ENCODE measurements at regions not wholly inside any gene's neighbourhood (a gene's known extent, or its start where the extent isn't known, plus 50 kb on each side); places are given as distances from the start of the nearest gene placed in this dataset.

- DNase-seq (no peak), ATAC-seq (no peak)
- CTCF ChIA-PET: no interaction called here
- no peaks in the 10 kb centered on the region for H3K9me3 Mint-ChIP-seq (ENCODE audit: low read depth)
- no peaks in the 10 kb centered on the region for H3K27me3 Mint-ChIP-seq
- H3K36me3 Mint-ChIP-seq: no peaks in the 10 kb centered on the region
- no peak overlapping the region for H3K27ac Mint-ChIP-seq
- H3K4me3 Mint-ChIP-seq: no peak overlapping the region
- H3K4me1 Mint-ChIP-seq: no peaks in the 10 kb centered on the region
These were observed 1368.2 kb downstream of the STIM2 start for GRCh38 chr4:28228561-28229491.

- Mint-ChIP-seq H3K36me3 (no peaks in the 10 kb centered on the region), H3K4me3 (no peak overlapping the region), H3K9me3 (ENCODE audit: low read depth) (no peaks in the 10 kb centered on the region), H3K27me3 (no peaks in the 10 kb centered on the region), H3K4me1 (no peaks in the 10 kb centered on the region), H3K27ac (no peak overlapping the region)
- DNase-seq (no peak), ATAC-seq (no peak)
- CTCF ChIA-PET: no interaction called here
These were observed 1371.7 kb downstream of the STIM2 start for GRCh38 chr4:28232376-28232775.

GRCh38 chr4:28232951-28233350 is 1372.3 kb downstream of the STIM2 start:
- CTCF ChIA-PET: no interaction called here
- H3K4me3 Mint-ChIP-seq: no peak overlapping the region
- ATAC-seq (no peak), DNase-seq (no peak)
- no peaks in the 10 kb centered on the region for H3K27me3 Mint-ChIP-seq
- no peaks in the 10 kb centered on the region for H3K4me1 Mint-ChIP-seq
- H3K27ac Mint-ChIP-seq: no peak overlapping the region
- no peaks in the 10 kb centered on the region for H3K9me3 Mint-ChIP-seq (ENCODE audit: low read depth)
- no peaks in the 10 kb centered on the region for H3K36me3 Mint-ChIP-seq

GRCh38 chr4:28233724-28234123 is 1373.1 kb downstream of the STIM2 start:
- Mint-ChIP-seq H3K36me3 (no peaks in the 10 kb centered on the region), H3K4me1 (no peaks in the 10 kb centered on the region), H3K4me3 (no peak overlapping the region), H3K27ac (no peak overlapping the region), H3K9me3 (ENCODE audit: low read depth) (peaks cover under 1% of the 10 kb centered on the region), H3K27me3 (no peaks in the 10 kb centered on the region)
- ATAC-seq (no peak), DNase-seq (no peak)
- CTCF ChIA-PET: no interaction called here

- no peak for ATAC-seq
- no peak for DNase-seq
- Mint-ChIP-seq H3K4me1 (no peaks in the 10 kb centered on the region), H3K36me3 (no peaks in the 10 kb centered on the region), H3K9me3 (ENCODE audit: low read depth) (peaks cover 2% of the 10 kb centered on the region), H3K4me3 (no peak overlapping the region), H3K27me3 (no peaks in the 10 kb centered on the region), H3K27ac (no peak overlapping the region)
- CTCF ChIA-PET: no interaction called here
These were observed 1378.2 kb downstream of the STIM2 start for GRCh38 chr4:28238876-28239275.

DNA sequence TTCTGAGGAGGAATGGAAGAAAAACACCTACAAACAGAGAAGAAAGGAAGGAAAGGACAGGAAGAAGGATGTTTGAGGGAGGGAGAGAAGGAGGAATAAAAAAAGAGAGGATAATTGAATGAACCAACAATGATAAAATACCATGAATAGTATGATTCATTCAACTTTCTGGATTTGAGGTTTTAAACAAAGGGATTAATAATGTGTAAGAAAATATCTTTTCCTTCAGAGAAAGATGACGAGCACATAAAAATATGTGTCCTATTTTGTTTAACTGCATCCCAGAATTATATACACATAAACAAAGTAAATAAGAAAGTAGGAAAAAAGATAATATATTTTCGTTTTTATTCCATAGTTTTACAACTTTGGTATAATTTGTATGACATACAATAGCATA is 1380.4 kb downstream of the STIM2 start:
- Mint-ChIP-seq H3K27me3 (no peaks in the 10 kb centered on the region), H3K36me3 (no peaks in the 10 kb centered on the region), H3K9me3 (ENCODE audit: low read depth) (peaks cover 2% of the 10 kb centered on the region), H3K4me3 (no peak overlapping the region), H3K4me1 (no peaks in the 10 kb centered on the region), H3K27ac (no peak overlapping the region)
- CTCF ChIA-PET: no interaction called here
- ATAC-seq: no peak
- no peak for DNase-seq

- Mint-ChIP-seq H3K27me3 (no peaks in the 10 kb centered on the region), H3K27ac (no peak overlapping the region), H3K4me3 (no peak overlapping the region), H3K36me3 (no peaks in the 10 kb centered on the region), H3K9me3 (ENCODE audit: low read depth) (peaks cover 5% of the 10 kb centered on the region), H3K4me1 (no peaks in the 10 kb centered on the region)
- ATAC-seq: no peak
- no peak for DNase-seq
- CTCF ChIA-PET: no interaction called here
These were observed 1387.2 kb downstream of the STIM2 start for GRCh38 chr4:28247805-28248204.

DNA sequence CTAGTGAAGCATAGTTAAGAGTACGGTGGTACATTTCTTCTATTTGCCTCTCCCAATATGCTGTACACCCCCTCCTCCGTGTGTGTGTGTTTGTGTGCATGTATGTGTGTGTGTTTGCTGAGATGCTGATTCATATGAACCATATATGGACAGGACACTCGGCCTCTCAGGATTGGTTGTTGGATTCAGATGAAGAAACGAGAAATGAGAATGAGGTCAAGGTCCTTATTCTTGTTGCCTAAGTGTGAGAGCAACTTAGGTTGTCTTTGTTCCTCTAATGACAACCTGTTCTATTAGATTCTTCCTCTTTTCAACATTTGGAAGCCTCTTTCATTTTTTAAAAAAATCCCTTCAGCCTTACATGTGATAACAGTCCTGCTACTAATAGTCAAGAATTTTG is 1387.6 kb downstream of the STIM2 start:
- Mint-ChIP-seq H3K9me3 (ENCODE audit: low read depth) (peaks cover 5% of the 10 kb centered on the region), H3K27ac (no peak overlapping the region)
- CTCF ChIA-PET: no interaction called here

GRCh38 chr4:28250646-28251045 is 1390.0 kb downstream of the STIM2 start:
- Mint-ChIP-seq H3K9me3 (ENCODE audit: low read depth) (peaks cover 6% of the 10 kb centered on the region), H3K36me3 (no peaks in the 10 kb centered on the region), H3K4me3 (no peak overlapping the region), H3K4me1 (no peaks in the 10 kb centered on the region), H3K27me3 (no peaks in the 10 kb centered on the region), H3K27ac (no peak overlapping the region)
- DNase-seq: no peak
- no peak for ATAC-seq
- CTCF ChIA-PET: no interaction called here

More for the DNA sequence above, 1387.6 kb downstream of the STIM2 start:
- no peak overlapping the region for H3K4me3 Mint-ChIP-seq
- no peaks in the 10 kb centered on the region for H3K4me1 Mint-ChIP-seq
- DNase-seq (no peak), ATAC-seq (no peak)
- H3K27me3 Mint-ChIP-seq: no peaks in the 10 kb centered on the region
- no peaks in the 10 kb centered on the region for H3K36me3 Mint-ChIP-seq

DNA sequence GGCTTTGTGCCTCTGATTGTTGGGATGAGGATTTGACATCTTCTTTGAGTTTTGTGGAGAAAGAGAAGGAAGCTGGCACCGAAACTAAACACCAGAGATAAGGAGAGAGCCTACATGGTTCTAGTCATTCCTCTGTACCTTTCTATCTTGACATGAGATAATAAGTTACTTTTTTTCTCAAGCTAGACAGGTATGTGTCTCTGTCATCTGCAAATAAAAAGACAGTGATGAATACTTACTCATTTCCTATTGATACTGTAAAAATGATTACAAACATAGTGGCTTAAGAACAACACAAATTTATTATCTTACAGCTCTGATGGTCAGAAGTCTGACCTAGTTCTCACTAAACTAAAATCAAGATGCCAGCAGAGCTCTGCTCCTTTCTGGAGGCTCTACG is 1391.2 kb downstream of the STIM2 start:
- CTCF ChIA-PET: no interaction called here
- no peaks in the 10 kb centered on the region for H3K4me1 Mint-ChIP-seq
- H3K27ac Mint-ChIP-seq: no peak overlapping the region
- no peak for DNase-seq
- H3K36me3 Mint-ChIP-seq: no peaks in the 10 kb centered on the region
- peaks cover 8% of the 10 kb centered on the region for H3K9me3 Mint-ChIP-seq (ENCODE audit: low read depth)
- ATAC-seq: no peak
- no peak overlapping the region for H3K4me3 Mint-ChIP-seq
- H3K27me3 Mint-ChIP-seq: no peaks in the 10 kb centered on the region

GRCh38 chr4:28254003-28254402 is 1393.4 kb downstream of the STIM2 start:
- H3K27ac Mint-ChIP-seq: no peak overlapping the region
- no peaks in the 10 kb centered on the region for H3K36me3 Mint-ChIP-seq
- no peaks in the 10 kb centered on the region for H3K27me3 Mint-ChIP-seq
- no peaks in the 10 kb centered on the region for H3K4me1 Mint-ChIP-seq
- no peak for ATAC-seq
- H3K9me3 Mint-ChIP-seq (ENCODE audit: low read depth): peaks cover 7% of the 10 kb centered on the region
- DNase-seq: no peak
- H3K4me3 Mint-ChIP-seq: no peak overlapping the region
- CTCF ChIA-PET: no interaction called here

DNA sequence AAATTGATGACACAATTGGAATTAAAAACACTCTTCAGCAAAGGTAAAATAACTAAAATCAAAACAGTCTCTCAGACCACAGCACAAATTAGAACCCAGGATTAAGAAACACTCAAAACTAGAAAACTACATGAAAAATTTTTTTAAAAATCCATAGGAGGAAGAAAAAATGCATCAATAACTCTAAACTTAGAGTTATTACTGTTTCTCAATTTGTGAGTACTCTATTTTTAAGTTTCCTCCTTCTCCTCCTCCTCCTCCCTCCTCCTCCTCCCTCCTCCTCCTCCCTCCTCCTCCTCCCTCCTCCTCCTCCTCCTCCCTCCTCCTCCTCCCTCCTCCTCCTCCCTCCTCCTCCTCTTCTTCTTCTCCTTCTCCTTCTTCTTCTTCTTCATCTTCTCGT is 1395.7 kb downstream of the STIM2 start:
- Mint-ChIP-seq H3K36me3 (no peaks in the 10 kb centered on the region), H3K4me3 (no peak overlapping the region), H3K9me3 (ENCODE audit: low read depth) (peaks cover 6% of the 10 kb centered on the region), H3K27me3 (no peaks in the 10 kb centered on the region), H3K27ac (no peak overlapping the region), H3K4me1 (no peaks in the 10 kb centered on the region)
- ATAC-seq: no peak
- DNase-seq: no peak
- CTCF ChIA-PET: no interaction called here

- peaks cover 6% of the 10 kb centered on the region for H3K9me3 Mint-ChIP-seq (ENCODE audit: low read depth)
- DNase-seq: no peak
- CTCF ChIA-PET: no interaction called here
- no peak overlapping the region for H3K4me3 Mint-ChIP-seq
- no peaks in the 10 kb centered on the region for H3K4me1 Mint-ChIP-seq
- H3K36me3 Mint-ChIP-seq: no peaks in the 10 kb centered on the region
- no peak for ATAC-seq
- H3K27ac Mint-ChIP-seq: no peak overlapping the region
- no peaks in the 10 kb centered on the region for H3K27me3 Mint-ChIP-seq
These were observed 1399.3 kb downstream of the STIM2 start for GRCh38 chr4:28259951-28260350.

DNA sequence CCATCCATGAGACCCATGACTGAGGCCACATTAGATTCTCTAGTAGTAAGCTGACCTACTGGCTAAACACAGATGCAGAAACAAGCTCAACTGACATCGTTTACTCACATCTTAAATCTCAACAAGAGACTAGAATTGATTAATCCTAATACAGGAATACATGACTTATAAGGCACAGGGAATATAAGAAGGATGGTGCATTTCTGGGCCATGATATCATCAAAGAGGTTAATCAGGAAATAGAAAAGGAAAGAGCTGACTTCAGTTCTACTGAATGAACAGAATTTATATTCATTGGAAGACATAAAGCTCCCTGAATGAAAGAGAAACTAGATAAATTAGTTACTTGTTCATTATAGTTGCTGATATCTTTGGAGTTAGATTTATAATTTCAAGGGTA is 1406.5 kb downstream of the STIM2 start:
- H3K4me3 Mint-ChIP-seq: no peak overlapping the region
- CTCF ChIA-PET: no interaction called here
- H3K36me3 Mint-ChIP-seq: no peaks in the 10 kb centered on the region
- no peaks in the 10 kb centered on the region for H3K27me3 Mint-ChIP-seq
- ATAC-seq (no peak), DNase-seq (no peak)
- no peak overlapping the region for H3K27ac Mint-ChIP-seq
- H3K4me1 Mint-ChIP-seq: no peaks in the 10 kb centered on the region
- H3K9me3 Mint-ChIP-seq (ENCODE audit: low read depth): peaks cover 5% of the 10 kb centered on the region

- Mint-ChIP-seq H3K4me3 (no peak overlapping the region), H3K9me3 (ENCODE audit: low read depth) (peaks cover 5% of the 10 kb centered on the region), H3K27ac (no peak overlapping the region), H3K4me1 (no peaks in the 10 kb centered on the region), H3K36me3 (no peaks in the 10 kb centered on the region), H3K27me3 (no peaks in the 10 kb centered on the region)
- no peak for DNase-seq
- CTCF ChIA-PET: no interaction called here
- ATAC-seq: no peak
These were observed 1408.8 kb downstream of the STIM2 start for GRCh38 chr4:28269426-28269825.
